ENCODE measurements at regions not wholly inside any gene's neighbourhood (a gene's known extent, or its start where the extent isn't known, plus 50 kb on each side); places are given as distances from the start of the nearest gene placed in this dataset.
"Not testable (repeated sequence)": the region's sequence is repeated elsewhere in the genome, so short reads cannot be mapped to it uniquely, and the experiment has no call there.

GRCh38 chr13:46468570-46469463 lies 81.8 kb upstream of the RUBCNL start:
- intact Hi-C loops (cut with DNase I) = no loop called here

GRCh38 chr13:46467694-46468093 lies 80.6 kb upstream of the RUBCNL start:
- DNase-seq (ENCODE audit: low spot score); intact Hi-C loops (cut with DNase I): not testable (repeated sequence)

More at GRCh38 chr13:46468570-46469463, 81.8 kb upstream of the RUBCNL start:
- no peak for DNase-seq (ENCODE audit: low spot score)

- DNase-seq (ENCODE audit: low spot score); intact Hi-C loops (cut with DNase I): not testable (repeated sequence)
Measured at GRCh38 chr13:46466074-46466473, 79.0 kb upstream of the RUBCNL start.

- intact Hi-C loops (cut with DNase I) = no loop called here
- DNase-seq (ENCODE audit: low spot score) = no peak
Measured at GRCh38 chr13:46463719-46464118, 76.7 kb upstream of the RUBCNL start.

GRCh38 chr13:46460223-46460622 lies 73.2 kb upstream of the RUBCNL start:
- intact Hi-C loops (cut with DNase I); DNase-seq (ENCODE audit: low spot score): not testable (repeated sequence)

GRCh38 chr13:46457255-46457654 lies 70.2 kb upstream of the RUBCNL start:
- DNase-seq (ENCODE audit: low spot score); intact Hi-C loops (cut with DNase I): not testable (repeated sequence)

- DNase-seq (ENCODE audit: low spot score); intact Hi-C loops (cut with DNase I): not testable (repeated sequence)
Measured at GRCh38 chr13:46455924-46456323, 68.9 kb upstream of the RUBCNL start.

GRCh38 chr13:46451145-46451544 lies 64.1 kb upstream of the RUBCNL start:
- intact Hi-C loops (cut with DNase I); DNase-seq (ENCODE audit: low spot score): not testable (repeated sequence)

GRCh38 chr13:46449949-46450348 lies 62.9 kb upstream of the RUBCNL start:
- DNase-seq (ENCODE audit: low spot score); intact Hi-C loops (cut with DNase I): not testable (repeated sequence)

- intact Hi-C loops (cut with DNase I); DNase-seq (ENCODE audit: low spot score): not testable (repeated sequence)
Measured at GRCh38 chr13:46448148-46448547, 61.1 kb upstream of the RUBCNL start.

GRCh38 chr13:46437808-46438404 lies 50.9 kb upstream of the RUBCNL start:
- DNase-seq (ENCODE audit: low spot score); intact Hi-C loops (cut with DNase I): not testable (repeated sequence)
